ENCODE measurements at regions not wholly inside any gene's neighbourhood (a gene's known extent, or its start where the extent isn't known, plus 50 kb on each side); places are given as distances from the start of the nearest gene placed in this dataset.
"Not testable (repeated sequence)": the region's sequence is repeated elsewhere in the genome, so short reads cannot be mapped to it uniquely, and the experiment has no call there.

GRCh38 chr2:234701841-234702240 lies 205.0 kb upstream of the ARL4C start:
- ATAC-seq = no peak
- no peak for DNase-seq (ENCODE audit: low spot score)

DNA sequence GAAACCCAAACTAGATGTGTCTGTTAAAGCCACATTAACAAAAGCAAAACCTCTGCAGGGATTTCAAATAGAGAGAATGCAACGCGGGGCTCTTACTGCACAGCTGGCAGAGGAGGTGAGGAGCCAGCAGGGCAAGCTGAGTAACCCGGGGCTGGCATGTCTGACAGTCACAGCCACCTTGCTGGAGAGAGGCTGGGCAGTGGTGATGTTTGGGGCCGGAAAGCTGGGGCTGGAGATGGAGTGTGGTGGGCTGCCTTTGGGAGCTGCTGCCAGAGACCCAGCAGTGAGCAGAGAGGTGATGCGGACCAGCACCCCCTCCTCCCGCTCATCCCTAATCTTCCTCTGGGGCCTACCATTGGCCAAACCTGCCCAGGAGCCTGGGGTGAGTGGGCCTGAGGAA lies 204.5 kb upstream of the ARL4C start:
- ATAC-seq (no peak), DNase-seq (ENCODE audit: low spot score) (no peak)

DNA sequence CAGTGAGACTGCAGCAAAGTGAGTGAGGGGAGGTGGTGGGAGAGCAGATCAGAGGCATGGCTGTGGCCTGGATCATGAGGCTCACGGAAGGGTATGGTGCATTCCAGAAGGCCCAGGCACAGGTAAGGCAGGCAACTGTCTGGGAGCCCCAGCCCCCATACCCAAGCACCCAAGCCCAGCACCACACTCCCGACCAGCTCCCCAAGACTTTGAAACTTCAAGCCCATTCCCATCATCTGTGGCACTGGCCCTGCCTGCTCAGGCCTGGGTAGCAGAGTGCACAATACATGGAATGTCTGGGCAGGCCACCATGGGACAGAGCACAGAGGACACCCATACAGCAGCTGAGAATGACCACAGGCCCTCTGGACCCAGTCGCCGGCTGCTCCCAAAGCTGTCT lies 202.6 kb upstream of the ARL4C start:
- DNase-seq (ENCODE audit: low spot score) (no peak), ATAC-seq (no peak)

DNA sequence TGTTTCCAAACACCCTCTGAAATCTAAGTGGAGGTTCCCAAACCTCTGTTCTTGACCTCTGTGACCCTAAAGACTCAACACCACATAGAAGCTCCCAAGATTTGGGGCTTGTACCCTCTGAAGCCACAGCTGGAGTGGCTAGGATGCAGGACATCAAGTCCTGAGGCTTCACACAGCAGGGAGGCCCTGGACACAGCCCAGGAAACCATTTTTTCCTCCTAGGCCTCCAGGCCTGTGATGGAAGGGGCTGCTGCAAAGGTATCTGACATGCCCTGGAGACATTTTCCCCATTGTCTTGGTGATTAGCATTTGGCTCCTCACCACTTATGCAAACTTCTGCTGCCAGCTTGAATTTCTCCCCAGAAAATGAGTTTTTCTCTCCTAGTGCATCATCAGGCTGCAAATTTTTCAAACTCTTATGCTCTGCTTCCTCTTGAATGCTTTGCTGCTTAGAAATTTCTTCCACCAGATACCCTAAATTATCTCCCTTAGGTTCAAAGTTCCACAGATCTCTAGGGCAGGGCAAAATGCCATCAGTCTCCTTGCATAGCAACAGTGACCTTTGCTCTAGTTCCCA lies 200.5 kb upstream of the ARL4C start:
- peak; percentile 38 for ATAC-seq
- not testable (repeated sequence) for DNase-seq (ENCODE audit: low spot score)

DNA sequence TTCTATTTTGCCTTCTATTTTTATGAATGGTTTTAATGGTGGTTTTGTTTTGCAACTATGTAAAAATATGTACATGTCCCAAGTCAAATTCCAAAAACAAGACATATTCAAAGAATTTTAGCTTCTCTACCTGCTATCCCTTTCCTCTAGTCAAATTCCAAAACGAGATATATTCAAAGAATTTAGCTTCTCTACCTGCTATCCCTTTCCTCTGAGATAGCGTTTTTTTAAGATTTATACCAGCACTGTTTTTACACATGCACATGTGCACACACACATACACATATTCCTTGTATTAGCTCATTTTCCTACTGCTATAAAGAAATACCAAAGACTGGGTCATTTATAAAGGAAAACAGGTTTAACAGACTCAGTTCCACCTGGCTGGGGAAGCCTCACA lies 199.1 kb upstream of the ARL4C start:
- DNase-seq (ENCODE audit: low spot score) = no peak
- no peak for ATAC-seq

GRCh38 chr2:234694244-234695013 lies 197.5 kb upstream of the ARL4C start:
- DNase-seq (ENCODE audit: low spot score) = no peak

GRCh38 chr2:234693681-234694190 lies 196.9 kb upstream of the ARL4C start:
- not testable (repeated sequence) for DNase-seq (ENCODE audit: low spot score)

More at GRCh38 chr2:234694244-234695013, 197.5 kb upstream of the ARL4C start:
- no peak for ATAC-seq

GRCh38 chr2:234693191-234693590 lies 196.3 kb upstream of the ARL4C start:
- DNase-seq (ENCODE audit: low spot score); ATAC-seq: not testable (repeated sequence)

More at GRCh38 chr2:234693681-234694190, 196.9 kb upstream of the ARL4C start:
- not testable (repeated sequence) for ATAC-seq

DNA sequence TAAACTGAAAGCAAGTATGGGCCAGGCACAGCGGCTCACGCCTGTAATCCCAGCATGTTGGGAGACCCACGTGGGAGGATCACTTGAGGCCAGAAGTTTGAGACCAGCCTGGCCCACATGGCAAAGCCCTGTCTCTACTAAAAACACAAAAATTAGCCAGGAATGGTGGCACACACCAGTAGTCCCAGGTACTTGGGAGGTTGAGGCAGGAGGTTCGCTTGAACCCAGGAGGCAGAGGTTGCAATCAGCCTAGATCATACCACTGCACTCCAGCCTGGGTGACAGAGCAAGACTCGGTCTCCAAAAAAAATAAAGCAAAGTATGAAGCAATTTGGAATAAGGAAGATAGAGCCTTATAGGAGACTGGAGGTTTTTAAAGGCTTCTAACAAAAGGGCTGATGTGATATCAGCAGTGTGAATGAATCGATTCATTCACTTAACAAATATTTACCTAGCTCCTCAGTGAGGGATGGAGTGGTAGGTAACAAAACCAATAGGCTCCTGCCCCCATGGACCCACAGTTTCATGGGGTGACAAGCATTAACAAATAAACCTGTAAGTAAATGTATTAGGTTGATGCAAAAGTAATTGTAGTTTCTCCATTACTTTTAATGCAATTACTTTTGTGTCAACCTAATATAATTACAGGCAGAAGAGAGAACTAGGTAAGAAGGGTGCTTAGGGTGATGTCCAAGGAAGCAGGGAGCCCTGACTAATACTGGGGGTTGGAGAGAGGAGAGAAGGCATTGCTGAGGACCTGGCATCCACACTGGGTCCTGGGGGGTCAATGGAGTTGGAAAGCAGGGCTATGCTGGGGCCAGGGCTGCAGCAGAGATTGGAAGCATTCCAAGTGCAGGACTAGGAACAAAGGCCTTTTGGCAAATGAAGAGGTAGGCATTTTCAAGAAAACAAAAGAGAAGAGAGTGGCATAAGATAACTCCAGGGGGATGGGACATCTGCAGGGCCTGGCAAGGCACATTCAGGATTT lies 195.4 kb upstream of the ARL4C start:
- DNase-seq (ENCODE audit: low spot score) (no peak), ATAC-seq (peak; percentile 40)

DNA sequence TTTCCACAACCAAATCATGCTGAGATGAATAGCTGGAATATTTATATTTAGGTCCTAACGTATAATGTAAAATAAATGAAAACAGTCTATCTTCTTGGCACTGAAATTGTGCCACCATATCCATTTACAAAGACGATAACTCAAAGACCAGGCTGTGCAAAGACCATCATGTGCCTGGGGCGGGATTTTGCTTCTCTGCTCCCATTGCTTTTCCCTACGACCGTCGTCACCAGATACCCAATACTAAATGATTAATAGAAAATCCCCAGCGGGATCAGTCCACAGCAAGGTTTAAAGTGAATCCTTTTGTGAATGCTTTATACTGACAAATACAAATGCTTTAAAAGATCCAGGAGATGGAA lies 194.3 kb upstream of the ARL4C start:
- ATAC-seq (no peak), DNase-seq (ENCODE audit: low spot score) (no peak)

DNA sequence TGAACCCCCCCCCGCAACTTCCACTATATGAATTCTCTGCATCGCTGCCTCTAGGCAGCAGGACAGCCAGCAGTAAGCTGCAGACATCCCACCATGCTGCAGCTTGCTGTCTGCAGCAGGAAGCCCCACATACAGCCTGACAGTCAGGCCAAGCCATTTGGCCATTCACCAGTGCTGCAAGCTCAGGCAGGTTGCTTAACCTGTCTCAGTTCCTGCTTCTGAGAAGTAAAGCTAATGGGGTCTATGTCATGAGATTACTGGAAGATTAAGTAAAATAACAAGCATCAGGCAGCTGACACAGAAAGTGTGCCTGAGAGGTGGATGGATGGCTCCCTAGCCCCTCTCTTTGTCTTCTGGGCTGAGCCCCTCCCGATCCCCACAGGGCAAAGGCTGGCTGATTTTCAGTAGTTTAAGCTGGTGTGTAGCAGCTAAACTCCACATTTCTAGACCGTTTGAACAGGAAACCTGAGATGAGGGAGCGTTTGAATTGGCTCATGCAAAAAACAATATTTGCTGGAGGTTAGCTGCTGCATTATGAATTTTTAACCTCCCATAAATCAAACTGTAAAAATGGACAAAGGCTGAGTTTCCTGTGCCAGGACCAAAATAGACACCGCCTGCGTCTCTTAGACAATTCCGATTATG lies 193.8 kb upstream of the ARL4C start:
- no peak for DNase-seq (ENCODE audit: low spot score)

GRCh38 chr2:234689911-234690379 lies 193.1 kb upstream of the ARL4C start:
- ATAC-seq (no peak), DNase-seq (ENCODE audit: low spot score) (no peak)

More for the DNA sequence above, 193.8 kb upstream of the ARL4C start:
- ATAC-seq = peak; percentile 48

GRCh38 chr2:234687718-234688475 lies 191.0 kb upstream of the ARL4C start:
- DNase-seq (ENCODE audit: low spot score) (no peak), ATAC-seq (no peak)

DNA sequence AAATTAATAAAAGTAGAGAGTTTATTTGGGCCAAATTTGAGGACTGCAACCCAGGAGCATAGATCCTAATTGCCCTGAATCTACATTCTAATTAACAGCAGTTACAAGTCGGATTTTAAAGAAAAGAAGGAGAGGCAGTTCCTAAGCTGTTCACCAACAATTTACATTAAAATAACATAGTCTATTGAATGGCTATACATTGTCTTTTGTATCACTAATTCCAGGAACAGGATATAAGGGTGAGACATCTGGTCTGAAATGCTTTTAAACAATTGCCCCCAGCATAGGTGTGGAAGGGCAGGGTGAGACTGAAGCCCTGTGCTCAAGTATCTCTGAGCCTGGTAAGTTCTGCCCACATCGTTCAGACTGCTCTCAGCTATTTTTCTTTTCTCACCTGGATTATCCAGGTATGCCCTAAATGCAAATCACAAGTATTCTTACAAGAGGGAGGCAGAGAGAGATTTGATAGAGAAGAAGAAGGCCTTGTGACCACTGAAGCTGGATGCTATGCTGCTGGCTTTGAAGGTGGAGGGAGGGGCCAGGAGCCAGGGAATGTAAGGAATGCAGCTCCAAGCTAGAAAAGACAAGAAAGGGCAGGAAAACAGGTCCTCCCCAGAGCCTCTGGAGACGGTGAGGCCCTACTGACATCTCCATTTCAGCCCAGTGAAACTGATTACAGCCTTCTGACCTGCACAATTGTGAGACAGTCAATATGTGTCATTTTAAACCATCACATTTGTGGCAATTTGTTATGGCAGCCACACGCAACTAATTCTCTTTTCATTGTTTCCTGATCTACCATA lies 189.4 kb upstream of the ARL4C start:
- ATAC-seq = no peak

GRCh38 chr2:234684466-234684865 lies 187.6 kb upstream of the ARL4C start:
- ATAC-seq (no peak), DNase-seq (ENCODE audit: low spot score) (no peak)

More for the DNA sequence above, 189.4 kb upstream of the ARL4C start:
- DNase-seq (ENCODE audit: low spot score) = no peak

- no peak for DNase-seq (ENCODE audit: low spot score)
Observed at GRCh38 chr2:234683950-234684349, 187.1 kb upstream of the ARL4C start.

GRCh38 chr2:234682492-234683228 lies 185.8 kb upstream of the ARL4C start:
- no peak for ATAC-seq

More at GRCh38 chr2:234683950-234684349, 187.1 kb upstream of the ARL4C start:
- no peak for ATAC-seq

More at GRCh38 chr2:234682492-234683228, 185.8 kb upstream of the ARL4C start:
- no peak for DNase-seq (ENCODE audit: low spot score)

Measured in left lobe of liver (tissue), 2 donors.